IMR-90 (cell line): ENCODE measurements at regions not wholly inside any gene's neighbourhood (a gene's known extent, or its start where the extent isn't known, plus 50 kb on each side); places are given as distances from the start of the nearest gene placed in this dataset.

Experiments used
- ATAC-seq: fragments of 200-7000 bp; cut with Tn5 transposase; 2 replicates; pipeline ENCODE4 v1.9.1; 2020; ENCODE audit warnings: low read depth, mild to moderate bottlenecking, moderate library complexity
- BruUV-seq: library from RNA; stranded (reverse); fragments of 400-500 nt; replicated peaks from 2 replicates; lab custom pipeline; 2021; lab: Mats Ljungman, UMichigan
- CTCF ChIA-PET: fragments of 300-600 bp; formaldehyde crosslinking; extraction: SDS; loops from one replicate; lab custom pipeline; 2021; ENCODE audit warnings: antibody characterized with exemption; lab: Yijun Ruan, JAX
- POLR2A ChIA-PET: fragments of 300-600 bp; sonication (Branson Sonifier 250); formaldehyde crosslinking; loops from one replicate; lab custom pipeline; 2022; ENCODE audit warnings: antibody characterized with exemption; ENCODE audit not compliant: unreplicated experiment; lab: Charles Lee
- DNase-seq: peaks from one replicate; pipeline ENCODE4 v3.0.0; 2013
- H2AFZ ChIP-seq: replicated peaks from 2 replicates; pipeline ENCODE3; 2013; ENCODE audit warnings: low read length, mild to moderate bottlenecking; ENCODE audit not compliant: poor library complexity
- H2AK5ac ChIP-seq: 2 replicates; pipeline ENCODE4 v1.6.1; 2013; ENCODE audit warnings: low read depth, low read length, inconsistent platforms
- H2AK9ac ChIP-seq: replicated peaks from 2 replicates; pipeline ENCODE3; 2013; ENCODE audit warnings: mild to moderate bottlenecking, low read depth, low read length, moderate library complexity; ENCODE audit not compliant: poor library complexity
- H2BK120ac ChIP-seq: 2 replicates; pipeline ENCODE4 v1.6.1; 2013; ENCODE audit warnings: low read depth, low read length, inconsistent platforms
- H2BK15ac ChIP-seq: 3 replicates; pipeline ENCODE4 v1.6.1; 2013; ENCODE audit warnings: low read depth, low read length, inconsistent platforms
- H2BK20ac ChIP-seq: 2 replicates; pipeline ENCODE4 v1.6.1; 2013; ENCODE audit warnings: low read depth, mild to moderate bottlenecking, inconsistent platforms, low read length, moderate library complexity
- H2BK5ac ChIP-seq: 2 replicates; pipeline ENCODE4 v1.6.1; 2013; ENCODE audit warnings: mild to moderate bottlenecking, low read depth, low read length, inconsistent platforms; ENCODE audit not compliant: poor library complexity, severe bottlenecking
- H3K14ac ChIP-seq: replicated peaks from 2 replicates; pipeline ENCODE4 v1.6.1; 2013; ENCODE audit warnings: low read depth, low read length, inconsistent platforms
- H3K18ac ChIP-seq: 2 replicates; pipeline ENCODE4 v1.6.1; 2013; ENCODE audit warnings: low read depth, low read length, control low read depth
- H3K23ac ChIP-seq: 2 replicates; pipeline ENCODE4 v1.6.1; 2013; ENCODE audit warnings: low read depth, low read length, inconsistent platforms
- H3K27ac ChIP-seq: 2 replicates; pipeline ENCODE4 v1.5.1; 2013; ENCODE audit warnings: mild to moderate bottlenecking, control low read depth, low read length; ENCODE audit not compliant: insufficient read depth
- H3K27me3 ChIP-seq: 2 replicates; pipeline ENCODE4 v1.6.1; 2013; ENCODE audit warnings: low read length; ENCODE audit not compliant: control insufficient read depth, insufficient read depth
- H3K36me3 ChIP-seq: 2 replicates; pipeline ENCODE4 v1.6.1; 2013; ENCODE audit warnings: low read length, mixed read lengths; ENCODE audit not compliant: control insufficient read depth, insufficient read depth
- H3K4ac ChIP-seq: 2 replicates; pipeline ENCODE4 v1.6.1; 2013; ENCODE audit warnings: low read depth, low read length, inconsistent platforms
- H3K4me1 ChIP-seq: 2 replicates; pipeline ENCODE4 v1.6.1; 2013; ENCODE audit warnings: low read length, mixed read lengths; ENCODE audit not compliant: control insufficient read depth, insufficient read depth
- H3K4me2 ChIP-seq: 2 replicates; pipeline ENCODE4 v1.6.1; 2013; ENCODE audit warnings: low read depth, mild to moderate bottlenecking, control low read depth, low read length, moderate library complexity
- H3K4me3 ChIP-seq: 2 replicates; pipeline ENCODE4 v1.5.1; 2013; ENCODE audit warnings: low read depth, mild to moderate bottlenecking, control low read depth, low read length, moderate library complexity; ENCODE audit not compliant: insufficient read depth
- H3K56ac ChIP-seq: 2 replicates; pipeline ENCODE4 v1.6.1; 2013; ENCODE audit warnings: low read length, inconsistent platforms; ENCODE audit not compliant: insufficient read depth; ENCODE audit errors: extremely low read depth
- H3K79me1 ChIP-seq, 2 experiments: 2 replicates each; pipeline ENCODE4 v1.6.1; 2013; ENCODE audit warnings: low read length in 2 of 2, inconsistent platforms in 1 of 2, low read depth in 1 of 2
- H3K9ac ChIP-seq: 2 replicates; pipeline ENCODE4 v1.6.1; 2013; ENCODE audit warnings: low read depth, low read length, control low read depth
- H3K9me1 ChIP-seq: 2 replicates; pipeline ENCODE4 v1.6.1; 2013; ENCODE audit warnings: low read length, inconsistent platforms; ENCODE audit not compliant: insufficient read depth
- H3K9me3 ChIP-seq: 2 replicates; pipeline ENCODE4 v1.6.1; 2013; ENCODE audit warnings: low read length; ENCODE audit not compliant: control insufficient read depth, insufficient read depth
- H4K20me1 ChIP-seq: 2 replicates; pipeline ENCODE4 v1.6.1; 2013; ENCODE audit warnings: low read length, inconsistent platforms; ENCODE audit not compliant: insufficient read depth
- H4K5ac ChIP-seq: 2 replicates; pipeline ENCODE4 v1.6.1; 2013; ENCODE audit warnings: mild to moderate bottlenecking, low read depth, low read length, control low read depth
- H4K8ac ChIP-seq, 2 experiments: 2 replicates each; pipeline ENCODE4 v1.6.1; 2013; ENCODE audit warnings: low read depth in 2 of 2, low read length in 2 of 2, control low read depth in 1 of 2, inconsistent platforms in 1 of 2
- H4K91ac ChIP-seq: 2 replicates; pipeline ENCODE4 v1.6.1; 2013; ENCODE audit warnings: low read depth, low read length, inconsistent platforms; ENCODE audit not compliant: insufficient read depth
- BHLHE40 ChIP-seq: fragments of 150-350 bp; IDR thresholded peaks from 2 replicates; pipeline ENCODE4 v1.6.1; 2016; ENCODE audit warnings: mild to moderate bottlenecking, low read depth, low read length
- CEBPB ChIP-seq: IDR thresholded peaks from 2 replicates; pipeline ENCODE4 v1.6.1; 2012; ENCODE audit warnings: low read depth, low read length, improper control_type of control experiment
- CHD1 ChIP-seq: IDR thresholded peaks from 2 replicates; pipeline ENCODE4 v1.6.1; 2012; ENCODE audit warnings: low read depth, low read length, improper control_type of control experiment
- ELK1 ChIP-seq: fragments of 150-350 bp; IDR thresholded peaks from 2 replicates; pipeline ENCODE4 v1.6.1; 2016; ENCODE audit warnings: low read depth, mild to moderate bottlenecking, low read length, moderate library complexity, borderline replicate concordance
- FOS ChIP-seq: fragments of 150-350 bp; IDR thresholded peaks from 2 replicates; pipeline ENCODE4 v1.6.1; 2016; ENCODE audit warnings: low read depth, low read length
- POLR2A ChIP-seq: IDR thresholded peaks from 2 replicates; pipeline ENCODE4 v1.6.1; 2012; ENCODE audit warnings: mild to moderate bottlenecking, low read depth, low read length
- RFX5 ChIP-seq: IDR thresholded peaks from 2 replicates; pipeline ENCODE4 v1.8.0; 2012; ENCODE audit warnings: low read depth, mild to moderate bottlenecking, low read length, moderate library complexity
- WGBS, 2 experiments: methylation state at CpG; one replicate each; pipeline versions ENCODE4 v1.1.5 to v1.1.7; 2013; ENCODE audit warnings: missing lambda C conversion rate in 2 of 2; ENCODE audit not compliant: insufficient read length in 1 of 2; ENCODE audit errors: extremely low coverage in 2 of 2; 5-methylcytosine and 5-hydroxymethylcytosine counted together
- dilution Hi-C: fragments of 300-500 bp; cut with HindIII; formaldehyde crosslinking; loops from one replicate; pipeline ENCODE4 v1.14.3; 2018; ENCODE audit warnings: low sequenced_read_pairs; ENCODE audit not compliant: unreplicated experiment
- in situ Hi-C: fragments of 300-500 bp; cut with MboI; formaldehyde crosslinking; loops from 3 replicates; pipeline ENCODE4 v1.14.3; 2019; ENCODE audit warnings: low sequenced_read_pairs, inconsistent platforms, mixed read lengths
- intact Hi-C: fragments of 100-400 bp; cut with micrococcal nuclease; formaldehyde crosslinking; loops from 2 replicates; pipeline ENCODE4 v1.10.0; 2022
- TF ChIP-seq, protein P1 (sequence below): conservative IDR thresholded peaks from 2 replicates; pipeline ENCODE4 v1.5.1; 2012; ENCODE audit warnings: mild to moderate bottlenecking, low read depth, low read length, improper control_type of control experiment
- TF ChIP-seq, protein P2 (sequence below): fragments of 150-350 bp; IDR thresholded peaks from 2 replicates; pipeline ENCODE4 v1.6.1; 2017; ENCODE audit warnings: mild to moderate bottlenecking, antibody characterized with exemption, low read length, low read depth

GRCh38 chr22:27212102-27212501, 554.7 kb downstream of the MIAT start:
- no peak overlapping the region for H4K91ac ChIP-seq
- no peak overlapping the region for H2AFZ ChIP-seq
- intact Hi-C loops (no loop called here), dilution Hi-C loops (no loop called here), in situ Hi-C loops (no loop called here)
- ChIA-PET POLR2A (no interaction called here), CTCF (interaction anchor here (0.9 to 1.0 kb wide), 2 partner anchors 9 to 11 kb away, joined by 3 read pairs; no protein-coding TSS in a partner anchor)
- H3K9ac ChIP-seq = no peak overlapping the region
- H3K4me3 ChIP-seq = no peak overlapping the region
- no peak overlapping the region for H3K4me2 ChIP-seq
- WGBS, 2 experiments = no CpG with 5 or more reads among the region's 4 CpGs
- no peaks in the 10 kb centered on the region for H3K79me1 ChIP-seq
- H3K9me3 ChIP-seq = no peaks in the 10 kb centered on the region
- H3K27ac ChIP-seq = no peak overlapping the region
- H4K5ac ChIP-seq = no peak overlapping the region
- peaks cover 11% of the 10 kb centered on the region; the same call in 1 of the 2 replicates for H3K9me1 ChIP-seq
- no peak overlapping the region for H2BK5ac ChIP-seq
- no TSS peak for BruUV-seq
- no peak overlapping the region for H3K18ac ChIP-seq
- peak overlapping the region; percentile 15; the same call in 1 of the 2 replicates for H2BK120ac ChIP-seq
- H3K4ac ChIP-seq = 0 out of 2 replicates have a peak overlapping the region, but pooled peaks have one; percentile 7
- H2AK5ac ChIP-seq = no peak overlapping the region
- no peak overlapping the region for H3K23ac ChIP-seq
- no peak overlapping the region; a peak in 1 of 4 replicates for H4K8ac ChIP-seq
- peaks cover 12% of the 10 kb centered on the region for H3K27me3 ChIP-seq
- H3K56ac ChIP-seq = peak overlapping the region; percentile 27; the same call in 1 of the 2 replicates
- no peak overlapping the region; the same call in 1 of the 2 replicates for H3K14ac ChIP-seq
- no peak overlapping the region for H2BK15ac ChIP-seq
- no peaks in the 10 kb centered on the region for H3K36me3 ChIP-seq
- no peak overlapping the region for H2BK20ac ChIP-seq
- peaks cover 5% of the 10 kb centered on the region; the same call in 1 of the 2 replicates for H4K20me1 ChIP-seq
- peaks cover 3% of the 10 kb centered on the region; the same call in 1 of the 2 replicates for H3K4me1 ChIP-seq
- no peak overlapping the region for H2AK9ac ChIP-seq
- TF ChIP-seq, protein P1, sequence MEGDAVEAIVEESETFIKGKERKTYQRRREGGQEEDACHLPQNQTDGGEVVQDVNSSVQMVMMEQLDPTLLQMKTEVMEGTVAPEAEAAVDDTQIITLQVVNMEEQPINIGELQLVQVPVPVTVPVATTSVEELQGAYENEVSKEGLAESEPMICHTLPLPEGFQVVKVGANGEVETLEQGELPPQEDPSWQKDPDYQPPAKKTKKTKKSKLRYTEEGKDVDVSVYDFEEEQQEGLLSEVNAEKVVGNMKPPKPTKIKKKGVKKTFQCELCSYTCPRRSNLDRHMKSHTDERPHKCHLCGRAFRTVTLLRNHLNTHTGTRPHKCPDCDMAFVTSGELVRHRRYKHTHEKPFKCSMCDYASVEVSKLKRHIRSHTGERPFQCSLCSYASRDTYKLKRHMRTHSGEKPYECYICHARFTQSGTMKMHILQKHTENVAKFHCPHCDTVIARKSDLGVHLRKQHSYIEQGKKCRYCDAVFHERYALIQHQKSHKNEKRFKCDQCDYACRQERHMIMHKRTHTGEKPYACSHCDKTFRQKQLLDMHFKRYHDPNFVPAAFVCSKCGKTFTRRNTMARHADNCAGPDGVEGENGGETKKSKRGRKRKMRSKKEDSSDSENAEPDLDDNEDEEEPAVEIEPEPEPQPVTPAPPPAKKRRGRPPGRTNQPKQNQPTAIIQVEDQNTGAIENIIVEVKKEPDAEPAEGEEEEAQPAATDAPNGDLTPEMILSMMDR = no peak
- no peak for TF ChIP-seq BHLHE40
- no peak for TF ChIP-seq CHD1
- TF ChIP-seq, protein P2, sequence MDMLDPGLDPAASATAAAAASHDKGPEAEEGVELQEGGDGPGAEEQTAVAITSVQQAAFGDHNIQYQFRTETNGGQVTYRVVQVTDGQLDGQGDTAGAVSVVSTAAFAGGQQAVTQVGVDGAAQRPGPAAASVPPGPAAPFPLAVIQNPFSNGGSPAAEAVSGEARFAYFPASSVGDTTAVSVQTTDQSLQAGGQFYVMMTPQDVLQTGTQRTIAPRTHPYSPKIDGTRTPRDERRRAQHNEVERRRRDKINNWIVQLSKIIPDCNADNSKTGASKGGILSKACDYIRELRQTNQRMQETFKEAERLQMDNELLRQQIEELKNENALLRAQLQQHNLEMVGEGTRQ = no peak
- TF ChIP-seq FOS = no peak
- no peak for TF ChIP-seq RFX5
- no peak for TF ChIP-seq POLR2A
- TF ChIP-seq ELK1 = no peak
- no peak for TF ChIP-seq CEBPB
- DNase-seq = no peak
- no peak for ATAC-seq
